Hematopoietic multipotent progenitor cell (in vitro differentiated cells): ENCODE measurements at regions not wholly inside any gene's neighbourhood (a gene's known extent, or its start where the extent isn't known, plus 50 kb on each side); places are given as distances from the start of the nearest gene placed in this dataset.

Experiments used
- DNase-seq, 3 donors: peaks; one replicate each; pipeline ENCODE4 v3.0.0-alpha.2; 2011 to 2015; ENCODE audit warnings: low read depth in 2 of 3, low spot score in 2 of 3

DNA sequence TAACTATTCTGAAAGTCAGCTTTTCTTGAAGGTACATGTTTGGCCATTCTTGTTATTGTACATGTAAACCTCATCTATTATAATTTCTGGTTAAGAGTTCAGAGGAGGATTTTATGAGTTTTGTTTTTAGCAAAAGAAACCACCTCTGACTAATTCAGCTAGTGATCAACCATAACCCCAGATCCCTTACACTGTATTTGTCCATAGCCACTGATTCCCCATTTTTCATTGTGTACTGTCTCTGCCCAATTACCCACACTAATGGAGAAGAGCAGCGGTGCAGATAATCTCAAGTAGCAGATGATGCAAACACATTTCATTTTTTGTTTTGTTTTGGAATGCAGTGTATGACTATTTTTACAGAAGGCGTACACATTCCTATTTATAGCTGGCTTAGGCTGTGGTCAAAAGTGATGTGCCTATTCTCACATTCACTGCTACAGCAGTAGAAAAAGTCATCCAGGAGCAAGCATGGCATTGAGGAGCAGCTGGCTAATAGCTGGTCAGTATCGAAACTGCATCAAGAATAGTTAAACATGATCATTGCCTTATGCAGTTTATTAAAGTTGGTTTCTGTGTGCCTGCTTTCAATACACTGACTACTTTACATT lies 988.3 kb downstream of the DTWD2 start:
- DNase-seq, result no peak

DNA sequence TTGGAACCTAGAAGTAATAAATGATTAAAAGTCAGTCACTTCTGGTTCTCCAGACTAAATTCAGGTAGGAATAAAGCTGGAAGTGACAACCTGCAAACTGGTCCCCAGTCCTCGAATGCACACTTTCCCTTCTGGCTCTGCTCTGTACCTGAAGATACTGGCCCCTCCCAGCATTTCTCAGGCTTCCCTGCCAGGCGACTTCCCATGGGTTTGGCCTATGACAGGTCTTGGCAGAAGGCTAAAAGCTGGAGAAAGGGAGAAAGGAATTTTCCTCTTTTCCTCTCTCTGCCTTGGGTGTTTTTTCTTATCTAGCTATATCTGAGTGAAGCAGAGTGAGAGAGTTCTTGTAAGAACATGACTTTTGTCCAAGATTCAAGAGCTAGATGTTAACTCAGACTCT lies 1005.7 kb downstream of the DTWD2 start:
- no peak for DNase-seq

GRCh38 chr5:117973785-117974184 lies 1014.6 kb downstream of the DTWD2 start:
- no peak for DNase-seq

- no peak for DNase-seq
These were observed 1032.5 kb downstream of the DTWD2 start for GRCh38 chr5:117955831-117956230.

DNA sequence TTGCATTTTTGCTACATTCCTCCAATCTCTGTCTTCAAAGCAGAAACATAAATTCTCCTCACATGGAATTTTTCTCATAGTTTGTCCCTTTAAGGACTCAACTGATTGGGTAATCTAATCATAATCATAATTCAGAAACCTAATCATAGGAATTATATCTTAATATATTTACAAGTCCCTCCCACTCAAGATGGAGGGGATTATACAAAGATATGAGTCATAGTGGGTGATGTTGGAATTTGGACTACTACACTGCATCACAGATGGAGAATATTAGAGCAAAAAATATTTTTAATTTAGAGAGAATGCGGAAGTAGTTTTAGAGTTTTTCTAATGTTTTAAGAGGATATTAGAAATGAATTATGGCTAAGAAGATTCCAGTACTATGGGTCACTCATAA lies 1034.0 kb downstream of the DTWD2 start:
- no peak for DNase-seq

- no peak for DNase-seq
These were observed 1035.1 kb downstream of the DTWD2 start for GRCh38 chr5:117953272-117953671.

DNA sequence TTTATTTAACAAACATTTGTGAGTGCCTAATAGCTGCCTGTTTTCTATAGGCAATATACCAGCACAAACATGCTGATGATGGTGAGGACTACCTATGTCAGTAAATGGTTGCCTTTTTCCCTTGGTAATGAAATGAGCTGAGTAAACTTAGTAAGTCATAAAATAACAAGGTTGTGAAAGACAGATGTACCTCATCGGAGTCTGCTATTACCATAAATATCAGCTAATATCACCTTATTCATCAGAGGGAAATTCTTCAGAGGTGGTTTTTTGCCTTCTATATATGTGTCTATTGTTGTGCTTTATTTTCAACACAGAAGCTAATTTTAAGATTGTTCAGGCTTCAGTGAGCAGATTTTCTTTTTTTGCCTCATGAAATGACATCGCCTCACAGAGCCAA lies 1040.5 kb downstream of the DTWD2 start:
- DNase-seq, result no peak

DNA sequence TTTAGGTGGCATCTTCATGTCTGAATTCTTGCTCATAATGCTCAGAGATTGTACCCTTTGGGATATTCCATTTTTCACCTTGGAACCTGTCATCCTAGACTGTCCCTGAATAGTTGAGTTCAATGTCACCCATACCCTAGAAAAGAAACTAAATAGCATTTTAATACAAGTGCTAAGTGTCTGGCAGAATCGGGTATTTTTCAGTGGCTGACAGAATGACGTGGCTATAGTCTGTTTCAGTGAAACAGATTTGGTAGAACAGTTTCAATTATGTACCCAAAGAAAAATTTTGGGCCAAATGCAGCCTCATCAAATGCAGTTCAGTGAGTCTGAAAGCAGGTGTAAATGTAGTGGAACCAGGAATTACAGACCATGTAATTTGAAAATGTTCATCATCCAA lies 1041.2 kb downstream of the DTWD2 start:
- no peak for DNase-seq

DNA sequence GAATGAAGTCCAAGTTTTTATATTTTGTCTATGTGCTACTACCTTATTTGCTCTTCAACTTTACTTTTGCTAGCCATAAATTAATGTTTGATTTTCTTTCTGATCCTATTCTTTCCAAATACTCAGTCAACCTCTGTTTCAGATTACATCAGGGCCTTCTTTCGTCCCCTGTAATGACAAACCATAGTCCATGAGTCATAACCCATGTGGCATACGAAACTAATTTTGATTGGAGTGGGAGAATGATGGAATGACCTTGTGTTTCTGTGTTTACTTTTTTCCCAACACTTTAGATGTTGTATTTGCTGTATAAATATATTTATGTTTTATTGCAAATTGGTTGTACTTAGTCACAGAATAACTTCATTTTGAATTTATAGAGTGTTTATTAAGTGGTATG lies 1043.1 kb downstream of the DTWD2 start:
- no peak for DNase-seq

DNA sequence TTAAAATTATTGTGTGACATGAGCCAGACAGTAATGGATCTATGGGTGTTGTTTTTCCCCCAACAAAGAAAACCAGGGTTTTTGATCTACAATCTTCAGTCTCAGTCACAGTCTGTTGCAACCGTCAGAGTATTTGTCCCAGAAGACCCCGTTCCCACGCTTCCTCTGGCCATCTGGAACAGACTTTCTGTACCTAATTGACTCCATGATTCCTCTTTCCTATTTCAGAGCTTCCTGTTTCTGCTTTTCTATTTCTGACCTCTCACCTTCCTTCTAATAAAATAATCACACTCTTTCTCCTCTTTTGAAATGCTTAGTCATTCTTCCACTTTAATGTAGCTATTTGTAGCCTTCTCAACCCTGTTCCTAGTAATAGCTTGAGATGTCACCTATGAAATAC lies 1044.8 kb downstream of the DTWD2 start:
- no peak for DNase-seq

DNA sequence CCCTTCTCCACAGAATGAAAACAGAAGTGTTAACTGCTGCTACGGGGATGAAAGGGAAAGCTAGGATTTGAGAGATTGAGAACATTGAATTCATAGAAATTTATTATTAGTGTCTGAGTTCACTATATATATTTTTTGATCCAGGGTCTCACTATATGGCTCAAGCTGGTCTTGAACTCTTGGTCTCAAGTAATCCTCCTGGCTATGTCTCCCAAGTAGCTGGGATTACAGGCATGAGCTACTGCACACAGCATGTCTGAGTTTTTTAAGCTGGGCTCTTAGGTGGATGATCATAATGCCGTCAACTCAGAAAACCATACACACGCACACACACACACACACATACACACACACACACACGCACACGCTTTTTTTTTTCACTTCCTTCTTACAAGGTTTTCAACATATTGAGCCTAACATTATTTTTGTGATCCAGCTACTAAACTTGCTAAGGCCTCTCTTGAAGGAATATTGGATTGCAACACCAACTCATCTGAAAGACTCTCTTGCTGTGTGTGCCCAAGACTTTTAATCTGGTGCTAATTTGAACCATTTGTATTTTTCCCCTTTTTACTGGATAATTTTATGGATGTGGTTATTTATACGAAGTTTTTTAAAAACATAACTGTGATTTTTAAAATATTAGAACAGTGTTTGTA lies 1045.4 kb downstream of the DTWD2 start:
- no peak for DNase-seq

- no peak for DNase-seq
These were observed 1095.1 kb downstream of the DTWD2 start for GRCh38 chr5:117893211-117893610.

GRCh38 chr5:117892360-117892759 lies 1096.0 kb downstream of the DTWD2 start:
- DNase-seq, result no peak

DNA sequence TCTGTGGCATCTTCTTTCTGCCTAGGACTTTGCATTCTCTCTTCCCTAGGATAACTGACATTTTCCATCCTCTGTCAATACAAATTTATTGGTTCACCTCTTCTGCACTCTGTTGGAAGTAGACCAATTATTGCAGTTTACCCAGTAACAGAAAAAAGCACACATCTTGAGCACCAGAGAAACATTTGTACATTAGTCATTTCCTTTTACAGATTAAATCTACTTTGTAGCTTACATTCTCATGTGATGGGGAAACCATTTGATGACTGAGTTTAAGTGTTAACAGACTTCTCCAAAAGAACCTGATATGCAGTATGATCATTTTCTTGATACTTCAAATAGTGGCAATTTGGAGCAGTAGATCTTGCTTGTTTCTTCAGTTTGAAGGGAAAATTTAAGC lies 1098.8 kb downstream of the DTWD2 start:
- DNase-seq, result peak in 2 of 3 donors; percentile 70 to 91

GRCh38 chr5:117888688-117889087 lies 1099.7 kb downstream of the DTWD2 start:
- peak in 2 of 3 donors; percentile 54 to 73 for DNase-seq

GRCh38 chr5:117881426-117882230 lies 1106.7 kb downstream of the DTWD2 start:
- no peak for DNase-seq

DNA sequence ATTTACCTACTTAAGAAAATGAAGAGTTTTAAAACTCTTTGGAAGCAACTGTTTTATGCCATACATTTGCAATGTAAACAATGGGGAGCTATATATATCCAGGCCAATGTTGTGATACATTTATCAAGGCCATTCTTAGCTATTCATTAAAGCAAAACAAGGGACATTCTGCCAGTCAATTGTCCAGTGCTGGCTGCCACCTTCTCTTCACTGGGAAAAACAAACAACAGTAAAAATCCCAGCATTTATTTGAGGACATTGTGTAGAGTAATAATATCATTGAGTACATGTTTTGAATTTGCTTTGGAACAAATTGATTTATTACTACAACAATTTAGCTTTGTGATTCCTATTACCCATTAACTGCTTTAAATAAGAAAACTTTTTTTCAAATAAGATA lies 1107.4 kb downstream of the DTWD2 start:
- no peak for DNase-seq

DNA sequence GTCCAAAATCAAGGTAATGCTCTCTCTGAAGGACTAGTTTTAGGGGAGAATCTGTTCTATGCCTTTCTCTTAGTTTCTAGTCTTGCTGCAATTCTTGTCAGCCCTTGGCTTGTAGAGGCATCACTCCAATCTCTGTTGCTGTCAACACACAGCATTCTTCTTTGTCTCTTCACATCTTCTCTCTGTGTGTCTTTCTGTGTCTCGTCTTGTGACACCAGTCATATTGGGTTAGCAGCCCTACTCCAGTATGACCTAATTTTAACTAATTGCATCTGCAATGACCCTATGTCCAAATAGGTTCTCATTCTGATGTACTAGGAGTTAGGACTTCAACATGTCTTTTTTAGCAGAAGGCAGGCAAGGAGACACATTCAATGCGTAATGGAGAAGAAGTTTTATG lies 1110.6 kb downstream of the DTWD2 start:
- no peak for DNase-seq

DNA sequence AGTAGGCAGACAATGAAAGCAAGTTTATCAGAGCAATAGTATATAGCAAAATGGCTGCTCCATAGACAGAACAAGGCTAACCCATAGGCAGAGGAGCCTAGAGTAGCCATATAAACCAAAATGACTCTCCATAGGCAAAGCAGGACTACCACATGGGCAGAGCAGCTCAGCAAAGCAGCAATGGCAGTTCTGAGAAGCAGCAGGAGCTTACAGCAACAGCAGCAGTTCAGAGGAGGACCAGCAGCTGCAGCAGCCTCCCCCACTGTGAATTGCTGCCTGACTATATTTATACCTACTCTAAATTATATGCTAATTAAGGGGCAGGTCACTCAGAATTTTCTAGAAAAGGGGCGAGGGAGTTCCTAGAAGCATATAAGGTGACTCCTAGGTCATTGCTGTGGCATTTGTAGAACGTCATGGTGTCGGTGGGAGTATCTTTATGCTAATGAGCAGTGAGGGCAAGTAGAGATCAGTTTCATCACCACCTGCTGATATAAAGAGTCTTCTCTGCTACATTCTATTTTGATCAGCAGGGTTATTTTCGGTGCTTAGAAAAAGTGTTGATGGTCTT lies 1115.5 kb downstream of the DTWD2 start:
- DNase-seq, result no peak

DNA sequence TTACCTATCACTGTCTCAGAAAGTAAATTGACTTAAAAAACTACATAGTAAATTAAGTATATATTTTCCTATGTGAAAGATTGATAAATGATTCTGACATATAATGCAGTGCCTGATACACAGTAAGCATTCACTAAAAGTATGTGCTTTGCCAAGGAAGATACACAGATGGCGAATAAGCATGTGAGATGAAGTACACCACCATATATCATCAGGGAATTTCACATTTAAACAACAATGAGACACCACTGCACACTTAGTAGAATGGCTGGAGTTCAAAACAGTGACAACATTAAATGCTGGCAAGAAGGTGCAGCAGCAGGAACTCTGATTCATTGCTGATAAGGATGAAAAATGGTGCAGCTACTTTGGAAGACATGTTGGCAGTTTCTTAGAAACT lies 1118.8 kb downstream of the DTWD2 start:
- DNase-seq, result no peak

- peak in 1 of 3 donors; percentile 67 for DNase-seq
These were observed 1124.6 kb downstream of the DTWD2 start for GRCh38 chr5:117863586-117864296.
